ENCODE measurements at regions not wholly inside any gene's neighbourhood (a gene's known extent, or its start where the extent isn't known, plus 50 kb on each side); places are given as distances from the start of the nearest gene placed in this dataset.

- no peak for TF ChIP-seq POLR2A (IDR thresholded peaks at IDR 0.05)
- TF ChIP-seq, protein P1, sequence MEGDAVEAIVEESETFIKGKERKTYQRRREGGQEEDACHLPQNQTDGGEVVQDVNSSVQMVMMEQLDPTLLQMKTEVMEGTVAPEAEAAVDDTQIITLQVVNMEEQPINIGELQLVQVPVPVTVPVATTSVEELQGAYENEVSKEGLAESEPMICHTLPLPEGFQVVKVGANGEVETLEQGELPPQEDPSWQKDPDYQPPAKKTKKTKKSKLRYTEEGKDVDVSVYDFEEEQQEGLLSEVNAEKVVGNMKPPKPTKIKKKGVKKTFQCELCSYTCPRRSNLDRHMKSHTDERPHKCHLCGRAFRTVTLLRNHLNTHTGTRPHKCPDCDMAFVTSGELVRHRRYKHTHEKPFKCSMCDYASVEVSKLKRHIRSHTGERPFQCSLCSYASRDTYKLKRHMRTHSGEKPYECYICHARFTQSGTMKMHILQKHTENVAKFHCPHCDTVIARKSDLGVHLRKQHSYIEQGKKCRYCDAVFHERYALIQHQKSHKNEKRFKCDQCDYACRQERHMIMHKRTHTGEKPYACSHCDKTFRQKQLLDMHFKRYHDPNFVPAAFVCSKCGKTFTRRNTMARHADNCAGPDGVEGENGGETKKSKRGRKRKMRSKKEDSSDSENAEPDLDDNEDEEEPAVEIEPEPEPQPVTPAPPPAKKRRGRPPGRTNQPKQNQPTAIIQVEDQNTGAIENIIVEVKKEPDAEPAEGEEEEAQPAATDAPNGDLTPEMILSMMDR (IDR thresholded peaks at IDR 0.05), result no peak
These were observed 352.5 kb downstream of the NPIPA8 start for GRCh38 chr16:17983847-17984639.
